AG08396 (cell line): ENCODE measurements at regions not wholly inside any gene's neighbourhood (a gene's known extent, or its start where the extent isn't known, plus 50 kb on each side); places are given as distances from the start of the nearest gene placed in this dataset.
"Not testable (repeated sequence)": the region's sequence is repeated elsewhere in the genome, so short reads cannot be mapped to it uniquely, and the experiment has no call there.

ENCODE experiments used
- DNase-seq: peaks from one replicate; pipeline ENCODE4 v3.0.0; 2012; ENCODE audit warnings: low spot score, mixed read lengths

- DNase-seq = not testable (repeated sequence)
Observed at GRCh38 chr10:93127642-93128215, 54.0 kb downstream of the CYP26A1 start.

- DNase-seq = no peak
Observed at GRCh38 chr10:93131986-93132385, 58.3 kb downstream of the CYP26A1 start.

GRCh38 chr10:93138113-93138870, 64.6 kb downstream of the CYP26A1 start:
- no peak for DNase-seq

DNA sequence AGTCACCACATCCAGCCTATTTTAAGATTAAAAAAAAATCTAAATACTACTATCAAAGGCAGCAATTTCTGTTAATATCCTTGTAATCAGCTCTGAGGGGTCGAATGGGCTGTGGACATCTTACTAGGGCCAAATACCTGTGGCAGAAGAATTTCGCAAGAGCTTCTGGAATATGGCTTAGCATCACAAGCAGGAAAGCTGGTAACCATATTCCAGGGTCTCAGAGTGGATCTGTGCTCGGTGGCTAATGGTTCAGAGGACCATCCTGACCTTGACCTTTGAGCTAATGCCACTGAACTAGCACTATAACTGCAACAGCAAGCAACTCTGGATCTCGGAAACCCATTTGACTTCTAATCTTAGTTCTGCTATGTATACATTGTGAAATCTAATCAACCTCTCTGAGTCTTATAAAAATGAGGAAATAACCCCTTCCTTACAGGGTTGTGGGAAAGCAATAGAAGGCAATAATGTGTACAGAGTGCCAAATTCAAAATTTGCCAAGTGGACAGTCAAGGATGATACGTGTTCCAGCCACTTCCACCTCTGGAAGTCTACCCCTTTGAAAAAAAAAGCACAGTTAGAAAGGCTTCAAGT, 65.5 kb downstream of the CYP26A1 start:
- no peak for DNase-seq

GRCh38 chr10:93142534-93142933, 68.8 kb downstream of the CYP26A1 start:
- DNase-seq = no peak

- DNase-seq = no peak
Observed at GRCh38 chr10:93143281-93143680, 69.6 kb downstream of the CYP26A1 start.

- DNase-seq = no peak
Observed at GRCh38 chr10:93146336-93146735, 72.6 kb downstream of the CYP26A1 start.

GRCh38 chr10:93147281-93147680, 73.6 kb downstream of the CYP26A1 start:
- no peak for DNase-seq

- DNase-seq = no peak
Observed at GRCh38 chr10:93148476-93148875, 74.8 kb downstream of the CYP26A1 start.

DNA sequence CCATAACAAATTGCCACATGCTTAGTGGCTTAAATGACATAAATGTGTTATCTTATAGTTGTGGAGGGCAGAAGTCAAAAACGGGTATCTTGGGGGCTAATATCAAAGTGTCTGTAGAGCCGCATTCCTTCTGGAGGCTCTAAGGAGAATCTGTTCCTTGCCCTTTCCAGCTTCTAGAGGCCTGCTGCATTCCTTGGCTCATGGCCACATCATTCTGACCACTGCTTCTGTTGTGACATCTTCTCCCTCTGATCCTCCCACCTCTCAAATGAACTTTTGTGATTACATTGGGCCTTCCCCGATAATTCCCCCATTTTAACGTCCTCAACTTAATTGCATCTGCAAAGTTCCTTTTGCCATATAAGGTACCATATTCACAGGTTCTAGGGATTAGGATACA, 76.1 kb downstream of the CYP26A1 start:
- DNase-seq = no peak

- no peak for DNase-seq
Observed at GRCh38 chr10:93150289-93150688, 76.6 kb downstream of the CYP26A1 start.

DNA sequence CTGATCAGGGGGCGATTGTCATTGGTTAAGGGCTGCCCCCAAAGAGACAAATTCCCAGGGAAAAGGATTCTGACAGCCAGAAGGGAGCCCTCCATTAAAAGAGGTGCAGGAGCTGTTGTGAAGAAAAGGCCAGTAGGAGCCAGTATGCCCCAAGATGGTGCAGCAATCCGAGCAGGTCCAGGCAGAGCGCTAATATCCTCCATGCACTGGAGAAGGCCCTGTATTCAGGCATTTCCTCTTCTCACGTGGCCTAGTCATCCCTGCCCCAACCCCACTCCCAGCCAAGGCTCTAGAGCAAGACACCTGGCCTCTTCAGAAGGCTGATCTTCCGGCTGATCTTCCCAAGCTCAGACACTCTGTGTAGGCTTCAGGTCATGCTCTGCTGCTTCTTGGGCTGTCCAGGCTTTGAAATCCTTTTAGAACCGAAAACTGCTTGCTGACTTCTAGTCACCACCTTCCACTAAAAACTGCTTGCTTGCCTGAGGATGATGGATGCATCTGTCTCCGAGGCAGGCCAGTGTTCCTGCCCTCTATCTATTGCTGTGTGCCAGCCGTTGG, 77.4 kb downstream of the CYP26A1 start:
- DNase-seq = no peak

GRCh38 chr10:93152136-93152535, 78.4 kb downstream of the CYP26A1 start:
- peak; percentile 53 for DNase-seq

GRCh38 chr10:93154531-93154930, 80.8 kb downstream of the CYP26A1 start:
- DNase-seq = no peak

- DNase-seq = no peak
Observed at GRCh38 chr10:93160140-93160539, 86.4 kb downstream of the CYP26A1 start.

DNA sequence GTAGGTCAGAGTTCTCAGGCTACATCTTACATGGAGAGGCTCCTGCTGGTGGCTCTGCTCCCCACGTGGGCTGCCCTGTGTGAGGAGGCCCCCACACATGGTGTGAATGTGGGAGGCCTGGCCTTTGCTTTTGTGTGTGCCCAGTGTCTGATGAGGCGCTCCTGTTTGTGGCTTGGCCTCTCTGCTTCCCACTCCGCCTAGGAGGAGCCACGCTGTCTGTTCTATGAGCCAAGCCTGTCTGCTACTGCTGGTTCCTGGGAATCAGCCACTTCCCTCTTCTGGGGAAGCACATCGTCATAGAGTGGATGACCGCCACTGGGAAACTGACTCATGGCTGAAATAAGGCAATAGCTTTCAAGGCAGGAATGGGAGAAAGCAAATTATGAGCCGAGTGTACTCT, 87.1 kb downstream of the CYP26A1 start:
- peak; percentile 79 for DNase-seq

GRCh38 chr10:93165367-93165766, 91.7 kb downstream of the CYP26A1 start:
- peak; percentile 18 for DNase-seq

DNA sequence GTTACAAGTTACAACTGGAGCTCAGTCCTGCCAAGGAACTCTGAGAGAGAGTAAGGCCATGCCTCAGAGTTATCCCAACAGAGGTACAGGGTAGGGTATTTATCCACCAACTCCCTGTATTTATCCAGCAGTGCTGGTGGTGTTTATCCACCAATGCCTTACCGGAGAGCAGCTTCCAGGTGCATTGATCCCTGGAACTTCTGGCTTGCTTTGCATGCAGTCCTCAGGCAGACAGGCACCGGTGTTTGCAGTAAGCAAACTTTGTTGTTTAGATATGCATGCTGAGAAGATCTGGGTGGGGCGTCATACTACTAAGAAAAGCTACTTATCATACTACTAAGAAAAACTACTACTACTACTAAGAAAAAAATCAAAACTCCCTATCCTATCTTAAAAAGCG, 92.4 kb downstream of the CYP26A1 start:
- DNase-seq = no peak

DNA sequence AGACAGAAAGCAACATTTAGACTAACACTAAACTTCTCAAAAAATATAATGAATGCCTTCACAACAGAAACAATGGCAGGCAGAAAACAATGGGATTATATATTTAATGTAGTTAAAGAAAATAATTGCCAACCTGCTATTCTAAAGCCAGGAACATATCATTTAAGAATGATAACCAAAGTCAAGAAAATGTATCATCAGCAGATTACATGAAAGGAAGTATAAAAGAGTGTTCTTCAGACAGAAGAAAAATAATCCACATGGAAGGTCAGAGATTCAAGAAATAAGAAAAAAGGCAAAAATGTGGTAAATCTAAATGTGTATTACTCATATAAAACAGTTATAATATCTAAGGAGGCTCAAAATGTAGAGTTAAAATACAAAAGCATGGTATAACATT, 98.1 kb downstream of the CYP26A1 start:
- DNase-seq = no peak

GRCh38 chr10:93173967-93174845, 100.5 kb downstream of the CYP26A1 start:
- DNase-seq = no peak

- no peak for DNase-seq
Observed at GRCh38 chr10:93175490-93175889, 101.8 kb downstream of the CYP26A1 start.

DNA sequence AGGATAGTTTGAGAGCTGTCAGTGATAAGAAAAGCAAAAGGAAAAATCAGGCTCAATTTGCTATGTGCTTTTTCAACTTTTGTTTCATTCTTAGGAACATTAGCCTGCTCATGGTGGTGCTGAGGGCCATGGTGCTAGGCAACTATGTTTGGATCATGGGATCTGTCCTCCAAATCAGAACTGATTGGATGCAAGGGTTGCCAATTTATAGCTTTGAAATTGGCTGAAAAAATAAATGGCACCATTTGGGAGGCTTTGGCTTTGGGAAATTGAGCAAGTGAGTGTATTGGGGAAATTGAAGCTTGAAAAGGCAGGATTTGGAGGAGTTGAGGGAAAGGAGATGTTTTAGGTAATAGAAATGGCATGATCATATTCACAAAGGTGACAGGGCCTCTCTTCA, 103.8 kb downstream of the CYP26A1 start:
- no peak for DNase-seq
